K562 (cell line): ENCODE measurements at regions not wholly inside any gene's neighbourhood (a gene's known extent, or its start where the extent isn't known, plus 50 kb on each side); places are given as distances from the start of the nearest gene placed in this dataset.

Experiments
- CTCF ChIP-seq, 3 experiments: IDR thresholded peaks in 2 of 3; conservative IDR thresholded peaks in 1 of 3; 2 replicates each; pipeline ENCODE4 v1.5.1; 2011 to 2012; ENCODE audit warnings: low read length in 3 of 3, mild to moderate bottlenecking in 3 of 3, control low read depth in 2 of 3, improper control_type of control experiment in 1 of 3, inconsistent platforms in 1 of 3, low read depth in 1 of 3, mixed read lengths in 1 of 3, moderate library complexity in 1 of 3; ENCODE audit not compliant: insufficient read depth in 2 of 3
- ESRRA ChIP-seq: fragments of 450-650 bp; IDR thresholded peaks from 2 replicates; pipeline ENCODE4 v1.6.1; 2014; ENCODE audit warnings: low read depth, mild to moderate bottlenecking, moderate library complexity, borderline replicate concordance
- FOS ChIP-seq: IDR thresholded peaks from 3 replicates; pipeline ENCODE4 v1.6.1; 2011; ENCODE audit not compliant: insufficient read length; ENCODE audit errors: extremely low read depth
- GTF2B ChIP-seq: IDR thresholded peaks from 2 replicates; pipeline ENCODE4 v1.6.1; 2011; ENCODE audit not compliant: insufficient read length; ENCODE audit errors: extremely low read depth
- MAX ChIP-seq: sonication (generic); formaldehyde crosslinking; IDR thresholded peaks from 2 replicates; pipeline ENCODE4 v1.9.0; 2022; ENCODE audit warnings: mild to moderate bottlenecking, missing genetic modification reagents
- POLR2A ChIP-seq: fragments of 450-650 bp; conservative IDR thresholded peaks from 2 replicates; pipeline ENCODE4 v1.6.1; 2016
- YBX1 ChIP-seq: fragments of 450-650 bp; IDR thresholded peaks from 2 replicates; pipeline ENCODE4 v1.7.1; 2016; ENCODE audit warnings: mild to moderate bottlenecking
- ZNF140 ChIP-seq: fragments of 250-450 bp; sonication (Bioruptor Pico); IDR thresholded peaks from 2 replicates; pipeline ENCODE4 v1.8.0; 2021; ENCODE audit warnings: moderate library complexity, mild to moderate bottlenecking, inconsistent platforms

GRCh38 chr2:11097854-11098387, 57.3 kb upstream of the SLC66A3 start:
- TF ChIP-seq ZNF140 (CRISPR knock-in tag) (no peak), MAX (CRISPR knock-in tag) (no peak), ESRRA (no peak), FOS (no peak), POLR2A (no peak), YBX1 (no peak), GTF2B (no peak), CTCF (IDR thresholded peaks at IDR 0.05 in 2 of 3, conservative IDR thresholded peaks at IDR 0.05 in 1 of 3; ENCODE audit: insufficient read depth in 2 of 3, low read depth in 1 of 3, low read length in 3 of 3) (no peak)
